Endothelial cell (in vitro differentiated cells): ENCODE measurements at regions not wholly inside any gene's neighbourhood (a gene's known extent, or its start where the extent isn't known, plus 50 kb on each side); places are given as distances from the start of the nearest gene placed in this dataset.
"Not testable (repeated sequence)": the region's sequence is repeated elsewhere in the genome, so short reads cannot be mapped to it uniquely, and the experiment has no call there.

Source experiments
- DNase-seq: peaks from one replicate; pipeline ENCODE4 v3.0.0; 2021; ENCODE audit warnings: low spot score
- H3K27ac Mint-ChIP-seq: one replicate; pipeline ENCODE4 v1.8.0; 2021; ENCODE audit warnings: mixed read lengths, inconsistent platforms; ENCODE audit not compliant: unreplicated experiment
- H3K27me3 Mint-ChIP-seq: one replicate; pipeline ENCODE4 v1.8.0; 2021; ENCODE audit warnings: mild to moderate bottlenecking, moderate library complexity, mixed read lengths, inconsistent platforms; ENCODE audit not compliant: unreplicated experiment
- H3K36me3 Mint-ChIP-seq: one replicate; pipeline ENCODE4 v1.8.0; 2021; ENCODE audit warnings: mild to moderate bottlenecking, low read depth, mixed read lengths, inconsistent platforms; ENCODE audit not compliant: unreplicated experiment
- H3K4me1 Mint-ChIP-seq: one replicate; pipeline ENCODE4 v1.8.0; 2021; ENCODE audit warnings: mild to moderate bottlenecking, mixed read lengths, inconsistent platforms; ENCODE audit not compliant: unreplicated experiment
- H3K4me3 Mint-ChIP-seq: one replicate; pipeline ENCODE4 v1.8.0; 2021; ENCODE audit warnings: mild to moderate bottlenecking, mixed read lengths, inconsistent platforms; ENCODE audit not compliant: unreplicated experiment
- H3K9me3 Mint-ChIP-seq: one replicate; pipeline ENCODE4 v1.8.0; 2021; ENCODE audit warnings: mixed read lengths, inconsistent platforms; ENCODE audit not compliant: unreplicated experiment
- CTCF ChIP-seq: fragments of 200-600 bp; sonication (generic); IDR thresholded peaks from one replicate; pipeline ENCODE4 v1.5.0; 2021; ENCODE audit warnings: antibody characterized with exemption; ENCODE audit not compliant: unreplicated experiment

GRCh38 chr3:182413061-182413460 lies 380.2 kb upstream of the ATP11B start:
- Mint-ChIP-seq H3K36me3 (no peaks in the 10 kb centered on the region), H3K4me1 (peaks cover 19% of the 10 kb centered on the region), H3K9me3 (no peaks in the 10 kb centered on the region), H3K27ac (no peak overlapping the region), H3K4me3 (no peak overlapping the region), H3K27me3 (no peaks in the 10 kb centered on the region)
- no peak for TF ChIP-seq CTCF
- no peak for DNase-seq

DNA sequence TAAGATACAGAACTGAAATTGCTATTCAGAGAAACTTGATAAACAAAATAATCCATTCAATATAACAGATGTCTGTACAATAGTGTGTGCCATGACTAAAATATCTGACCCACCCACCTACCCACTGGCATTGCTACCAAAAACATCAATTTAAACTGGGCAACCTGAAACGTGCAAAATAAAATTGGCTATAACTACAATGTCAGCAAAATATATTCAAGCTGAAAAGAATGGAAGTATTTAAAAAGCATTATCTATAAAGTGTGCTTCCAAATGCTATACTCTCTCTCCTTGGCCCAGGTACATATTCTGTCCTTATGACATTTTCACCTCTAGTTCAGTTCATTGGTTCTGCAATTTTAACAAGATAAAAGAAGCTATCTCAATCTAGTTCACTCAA lies 379.6 kb upstream of the ATP11B start:
- Mint-ChIP-seq H3K9me3 (no peaks in the 10 kb centered on the region), H3K27ac (no peak overlapping the region), H3K4me1 (peaks cover 19% of the 10 kb centered on the region), H3K36me3 (no peaks in the 10 kb centered on the region), H3K27me3 (no peaks in the 10 kb centered on the region), H3K4me3 (no peak overlapping the region)
- no peak for TF ChIP-seq CTCF
- DNase-seq = no peak

DNA sequence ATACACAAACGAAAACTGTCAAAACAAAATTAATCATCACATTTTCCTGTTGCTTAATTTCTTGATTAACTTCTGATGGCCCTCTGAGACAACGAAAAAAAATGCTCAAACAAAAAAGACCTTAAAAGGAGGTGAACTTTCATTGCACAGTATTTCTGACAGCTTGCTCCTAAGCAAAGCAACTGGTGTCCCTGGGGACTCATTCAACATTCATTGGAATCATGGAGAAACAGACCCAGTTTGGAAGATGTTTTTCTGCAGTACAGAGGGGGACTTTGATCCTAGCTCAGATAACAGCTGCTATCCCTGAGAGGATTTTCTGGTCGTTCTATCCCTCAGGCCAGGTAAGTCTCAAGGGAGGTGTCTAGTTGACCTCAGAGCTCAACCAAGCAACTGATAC lies 378.7 kb upstream of the ATP11B start:
- TF ChIP-seq CTCF = no peak
- H3K27ac Mint-ChIP-seq = no peak overlapping the region
- H3K36me3 Mint-ChIP-seq = no peaks in the 10 kb centered on the region
- H3K9me3 Mint-ChIP-seq = no peaks in the 10 kb centered on the region
- peaks cover 19% of the 10 kb centered on the region for H3K4me1 Mint-ChIP-seq
- DNase-seq = no peak
- H3K27me3 Mint-ChIP-seq = no peaks in the 10 kb centered on the region
- H3K4me3 Mint-ChIP-seq = no peak overlapping the region

DNA sequence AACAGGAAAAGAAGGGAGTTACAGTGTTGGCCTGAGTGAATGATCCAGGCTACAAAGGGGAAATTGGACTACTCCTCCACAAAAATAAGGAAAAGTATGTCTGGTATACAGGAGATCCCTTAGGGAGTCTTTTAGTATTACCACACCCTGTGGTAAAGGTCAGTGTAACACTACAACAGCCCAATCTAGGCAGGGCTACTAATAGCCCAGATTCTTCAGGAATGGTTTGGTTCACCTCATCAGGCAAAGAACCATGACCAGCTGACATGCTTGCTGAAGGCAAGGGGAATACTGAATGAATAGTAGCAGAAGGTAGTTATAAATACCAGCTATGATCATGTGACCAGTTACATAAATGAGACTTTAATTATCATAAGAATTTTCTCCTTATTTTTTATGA lies 372.6 kb upstream of the ATP11B start:
- H3K36me3 Mint-ChIP-seq = no peaks in the 10 kb centered on the region
- peaks cover 11% of the 10 kb centered on the region for H3K4me1 Mint-ChIP-seq
- H3K27ac Mint-ChIP-seq = no peak overlapping the region
- no peaks in the 10 kb centered on the region for H3K9me3 Mint-ChIP-seq
- DNase-seq = no peak
- H3K27me3 Mint-ChIP-seq = no peaks in the 10 kb centered on the region
- TF ChIP-seq CTCF = no peak
- no peak overlapping the region for H3K4me3 Mint-ChIP-seq

DNA sequence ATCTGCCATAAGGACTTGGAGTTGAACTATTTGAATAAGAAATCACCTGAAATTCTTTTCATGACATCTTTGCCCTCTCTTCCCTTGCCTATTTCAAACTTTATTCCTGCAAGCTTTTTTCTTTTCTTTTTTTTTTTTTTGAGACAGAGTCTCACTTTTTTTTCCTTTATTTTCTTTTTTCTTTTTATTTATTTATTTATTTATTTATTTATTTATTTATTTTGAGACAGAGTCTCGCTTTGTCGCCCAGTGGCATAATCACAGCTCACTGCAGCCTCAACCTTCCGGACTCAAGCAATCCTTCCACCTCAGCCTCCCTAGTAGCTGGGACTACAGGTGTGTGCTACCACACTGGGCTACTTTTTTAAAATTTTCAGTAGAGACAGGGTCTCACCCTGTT lies 369.3 kb upstream of the ATP11B start:
- Mint-ChIP-seq H3K9me3 (no peaks in the 10 kb centered on the region), H3K36me3 (no peaks in the 10 kb centered on the region), H3K27me3 (no peaks in the 10 kb centered on the region)

GRCh38 chr3:182425926-182426718 lies 367.2 kb upstream of the ATP11B start:
- H3K4me3 Mint-ChIP-seq, H3K27me3 Mint-ChIP-seq, H3K27ac Mint-ChIP-seq, DNase-seq, H3K9me3 Mint-ChIP-seq, H3K36me3 Mint-ChIP-seq: not testable (repeated sequence)
- peaks cover 12% of the 10 kb centered on the region for H3K4me1 Mint-ChIP-seq

More for the DNA sequence above, 369.3 kb upstream of the ATP11B start:
- no peak for TF ChIP-seq CTCF
- Mint-ChIP-seq H3K4me3 (no peak overlapping the region), H3K4me1 (peaks cover 12% of the 10 kb centered on the region), H3K27ac (no peak overlapping the region)
- no peak for DNase-seq

DNA sequence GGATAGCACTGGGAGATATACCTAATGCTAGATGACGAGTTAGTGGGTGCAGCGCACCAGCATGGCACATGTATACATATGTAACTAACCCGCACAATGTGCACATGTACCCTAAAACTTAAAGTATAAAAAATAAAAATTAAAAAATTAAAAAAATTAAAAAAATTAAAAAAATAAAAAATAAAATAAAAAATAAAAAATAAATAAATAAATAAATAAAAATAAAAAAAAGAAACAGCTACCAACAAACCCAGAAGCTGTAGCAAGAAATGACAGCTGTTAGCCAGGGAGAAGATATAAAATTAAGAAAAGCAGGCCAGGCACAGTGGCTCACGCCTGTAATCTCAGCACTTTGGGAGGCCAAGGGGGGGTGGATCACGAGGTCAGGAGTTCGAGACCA lies 361.3 kb upstream of the ATP11B start:
- H3K36me3 Mint-ChIP-seq, H3K27ac Mint-ChIP-seq, DNase-seq, H3K9me3 Mint-ChIP-seq, H3K4me3 Mint-ChIP-seq, H3K4me1 Mint-ChIP-seq, H3K27me3 Mint-ChIP-seq: not testable (repeated sequence)
